Hippocampal formation (tissue), 2 donors: ENCODE measurements at regions not wholly inside any gene's neighbourhood (a gene's known extent, or its start where the extent isn't known, plus 50 kb on each side); places are given as distances from the start of the nearest gene placed in this dataset.
A peak's percentile ranks its signal among the peaks of the same experiment; 100 is the strongest.

Experiments
- DNase-seq, 2 donors: peaks; one replicate each; lab custom pipeline; 2025; lab: John Stamatoyannopoulos, UW

DNA sequence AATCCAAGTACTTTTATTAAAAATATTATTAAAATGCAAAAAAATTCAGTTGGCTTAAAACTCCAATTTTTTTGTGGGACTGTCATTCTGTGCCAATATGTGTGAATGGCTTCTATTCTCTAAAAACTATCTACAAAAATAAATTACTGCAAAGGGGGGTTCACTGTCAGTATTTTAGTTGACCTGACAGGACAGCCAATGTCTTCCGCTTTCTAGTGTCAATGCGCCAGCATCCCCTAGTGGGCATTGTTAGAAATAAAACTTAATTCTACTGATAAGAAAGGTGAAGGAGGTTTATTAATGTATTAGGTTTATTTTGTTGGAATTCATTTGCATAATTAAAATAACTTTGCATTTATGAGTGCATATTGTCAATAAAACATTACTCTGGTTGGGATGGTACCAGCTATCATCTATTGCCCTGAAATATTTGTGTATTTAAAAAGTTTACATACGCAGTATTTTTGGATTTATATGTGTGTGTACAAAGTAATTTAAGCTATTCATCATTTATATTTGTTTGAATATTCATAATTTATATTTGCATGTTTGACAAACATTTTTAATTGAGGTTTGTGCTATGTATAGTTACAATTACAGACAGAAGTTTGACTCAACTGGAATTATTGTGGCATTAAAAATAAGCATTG, 527.2 kb downstream of the FLRT2 start:
- peak; percentile 4 to 24 for DNase-seq

DNA sequence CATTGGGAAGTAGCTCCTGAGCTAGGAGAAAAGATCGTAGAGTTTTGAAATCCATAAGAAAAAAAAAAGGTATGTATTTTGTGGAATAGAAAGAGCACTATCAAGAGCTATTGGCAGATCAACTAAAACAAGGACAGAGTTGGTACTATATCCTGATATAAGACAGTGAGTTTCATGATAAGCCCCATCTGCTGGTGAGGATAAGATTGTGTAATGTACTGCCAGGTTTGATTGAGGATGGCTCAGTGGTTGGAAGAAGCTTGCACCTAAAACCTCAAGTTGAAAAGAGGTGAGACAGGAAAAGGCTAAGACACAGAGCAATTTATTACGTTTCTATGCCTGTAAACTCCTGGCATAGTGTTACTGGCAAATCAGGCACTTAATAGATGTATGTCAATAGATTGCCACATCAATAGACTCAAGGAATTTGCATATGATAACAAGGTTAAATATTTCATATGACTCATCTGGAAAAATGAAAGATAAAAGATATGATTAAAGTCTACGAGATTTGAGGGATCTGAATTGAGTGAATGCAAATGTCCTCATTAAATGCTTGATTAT, 525.6 kb downstream of the FLRT2 start:
- no peak for DNase-seq

DNA sequence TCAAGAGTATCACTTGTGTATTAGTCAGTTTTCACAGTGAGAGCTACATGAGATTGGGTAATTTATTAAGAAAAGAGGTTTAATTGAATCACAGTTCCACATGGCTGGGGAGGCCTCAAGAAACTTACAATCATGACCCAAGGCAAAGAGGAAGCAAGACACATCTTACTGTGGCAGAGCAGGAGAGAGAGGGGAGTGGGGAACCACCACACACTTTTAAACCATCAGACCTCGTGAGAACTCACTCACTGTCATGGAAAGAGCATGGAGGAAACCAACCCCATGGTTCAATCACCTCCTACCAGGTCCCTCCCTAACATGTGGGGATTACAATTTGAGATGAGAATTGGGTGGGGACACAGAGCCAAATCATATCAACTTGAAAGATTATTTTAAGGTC, 522.9 kb downstream of the FLRT2 start:
- no peak for DNase-seq

DNA sequence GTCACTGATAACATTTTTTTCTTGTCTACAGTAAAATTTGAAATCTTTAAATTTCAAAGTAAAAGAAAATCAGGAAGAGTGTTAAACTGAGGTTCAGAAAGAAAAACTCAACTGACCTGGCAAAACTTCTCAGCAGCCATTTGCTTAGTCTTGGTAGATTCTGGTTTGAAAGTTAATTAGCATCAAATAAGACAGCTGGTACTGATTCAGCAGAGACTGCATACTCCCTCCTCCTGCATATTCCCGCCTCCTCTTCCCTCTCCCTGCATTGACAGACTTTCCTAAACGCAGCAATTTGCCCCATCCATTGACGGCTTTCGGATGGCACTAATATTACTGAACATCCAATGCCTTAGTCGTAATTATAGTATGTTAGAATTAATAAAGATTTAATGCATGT, 520.8 kb downstream of the FLRT2 start:
- peak in 1 of 2 donors; percentile 7 for DNase-seq

DNA sequence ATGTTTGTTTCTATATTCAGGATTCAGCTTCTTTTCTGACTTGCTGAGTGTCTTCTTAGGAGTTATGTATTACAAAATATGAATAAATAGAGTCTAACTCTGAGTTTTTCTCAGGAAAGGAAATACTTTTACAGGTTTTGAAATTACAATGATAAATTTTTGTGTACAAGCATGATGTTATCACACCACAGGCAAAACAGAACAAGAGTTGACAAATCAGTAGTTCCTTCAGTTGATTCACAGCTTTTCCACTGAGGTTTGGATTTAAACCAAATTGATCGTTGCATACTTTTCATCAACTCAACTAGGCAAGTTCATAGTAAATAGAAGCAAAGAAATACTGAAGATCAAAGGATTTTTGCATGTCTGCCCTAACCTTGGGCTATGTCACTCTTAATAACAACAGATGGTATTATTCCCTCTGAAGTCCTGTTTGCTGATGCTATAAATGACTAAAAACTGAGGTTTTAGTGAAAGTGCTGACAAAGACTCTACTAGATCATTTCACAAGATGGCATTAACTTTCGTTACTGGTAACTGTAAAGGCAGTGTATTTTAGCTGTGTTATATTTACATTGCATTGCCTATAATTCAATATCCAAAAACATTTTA, 520.2 kb downstream of the FLRT2 start:
- DNase-seq, result no peak

DNA sequence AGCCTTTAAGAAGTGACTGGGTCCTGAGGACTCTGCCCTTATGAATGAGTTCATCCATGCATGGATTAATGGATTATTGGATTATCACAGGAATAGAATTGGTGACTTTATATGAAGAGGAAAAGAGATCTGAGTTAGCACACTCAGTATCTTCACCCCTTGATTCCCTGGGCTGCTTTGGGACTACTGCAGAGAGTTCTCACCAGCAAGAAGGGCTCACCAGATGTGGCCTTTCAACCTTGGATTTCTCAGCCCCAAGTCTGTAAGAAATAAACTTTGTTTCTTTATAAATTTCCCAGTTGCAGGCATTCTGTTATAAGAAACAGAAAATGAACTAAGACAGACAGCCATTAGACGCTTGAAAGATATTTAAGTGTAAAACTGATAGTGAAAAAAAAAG, 509.2 kb downstream of the FLRT2 start:
- no peak for DNase-seq

DNA sequence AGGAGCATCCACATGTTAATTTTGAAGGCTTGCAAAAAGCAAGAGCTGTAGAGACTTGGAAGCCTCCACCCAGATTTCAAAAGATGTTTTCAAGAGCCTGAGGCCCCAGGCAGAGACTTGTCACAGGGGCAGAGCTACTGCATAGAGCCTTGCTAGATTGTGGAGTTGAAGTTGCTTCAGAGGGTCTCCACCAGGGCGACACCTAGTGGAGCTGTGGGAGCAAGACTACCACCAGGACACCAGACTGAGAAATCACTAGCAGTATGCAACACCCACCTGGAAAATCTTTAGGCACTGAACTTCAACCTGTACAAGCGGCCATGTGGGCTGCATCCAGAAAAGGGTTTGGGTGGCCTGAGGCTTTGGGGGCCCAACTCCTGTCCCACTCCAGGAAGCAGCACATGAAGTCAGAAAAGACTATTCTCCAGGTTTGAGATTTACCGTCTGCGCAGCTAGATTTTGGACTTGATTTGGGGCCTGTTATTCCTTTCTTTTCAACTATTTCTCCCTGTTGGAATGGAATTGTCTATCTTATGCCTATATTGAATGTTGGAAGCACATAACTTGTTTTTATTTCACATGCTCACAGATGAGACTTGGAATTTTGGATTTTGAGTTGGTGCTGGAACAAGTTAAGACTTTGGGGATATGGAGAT, 508.6 kb downstream of the FLRT2 start:
- peak; percentile 3 for DNase-seq

DNA sequence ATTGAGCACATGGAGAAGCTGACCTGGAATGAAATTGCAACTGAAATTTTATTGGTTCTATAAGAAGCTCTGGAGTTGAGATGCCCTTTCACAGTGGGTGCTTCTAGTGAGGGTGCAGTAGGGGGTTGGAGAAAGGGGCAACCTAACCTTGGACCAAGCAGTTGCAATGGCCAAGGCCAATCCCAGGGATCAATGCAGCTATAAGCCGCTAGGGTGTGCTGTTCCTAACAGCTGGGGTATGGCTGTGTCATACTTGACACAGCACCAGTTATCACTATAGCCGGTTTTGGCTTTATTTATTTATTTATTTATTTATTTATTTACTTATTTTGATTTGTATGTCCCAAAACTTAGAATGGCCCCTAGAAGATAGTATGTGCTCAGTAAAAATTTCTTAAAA, 505.9 kb downstream of the FLRT2 start:
- DNase-seq, result no peak

DNA sequence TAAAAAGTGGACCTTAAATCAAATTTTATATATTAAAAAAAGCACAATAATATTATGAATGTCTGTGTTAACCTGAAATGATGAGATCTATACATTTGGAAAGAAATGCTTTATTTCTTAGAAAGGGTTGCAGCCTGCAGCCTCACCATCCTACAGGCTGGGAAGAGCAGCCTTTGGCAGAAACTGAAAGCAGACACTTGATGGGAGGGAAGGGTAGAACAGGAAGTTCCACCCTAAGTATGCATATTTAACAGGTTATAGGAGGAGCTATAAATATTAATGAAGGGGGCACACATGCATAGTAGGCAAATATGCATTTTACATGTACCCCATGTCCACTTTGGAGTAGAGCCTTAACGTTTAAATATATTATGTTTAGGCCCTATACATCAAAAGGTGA, 498.0 kb downstream of the FLRT2 start:
- no peak for DNase-seq

DNA sequence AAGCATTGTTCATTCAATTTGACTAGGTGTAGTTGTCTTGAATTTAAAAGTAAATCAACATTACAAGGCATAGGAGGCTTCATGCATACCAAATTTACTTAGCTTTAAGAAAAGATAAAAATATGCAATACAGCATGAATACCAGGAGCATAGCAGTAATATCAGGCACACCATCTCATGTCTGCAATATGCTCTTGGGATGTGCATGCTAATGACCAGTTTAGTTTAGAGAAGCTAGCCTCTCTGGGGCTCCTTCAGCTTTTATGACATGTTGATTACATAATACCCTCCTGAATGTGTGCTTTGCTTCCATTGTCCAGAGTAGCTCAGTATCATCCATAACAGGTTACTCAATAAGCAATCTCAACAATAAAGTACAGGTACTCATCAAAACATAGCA, 497.2 kb downstream of the FLRT2 start:
- no peak for DNase-seq

DNA sequence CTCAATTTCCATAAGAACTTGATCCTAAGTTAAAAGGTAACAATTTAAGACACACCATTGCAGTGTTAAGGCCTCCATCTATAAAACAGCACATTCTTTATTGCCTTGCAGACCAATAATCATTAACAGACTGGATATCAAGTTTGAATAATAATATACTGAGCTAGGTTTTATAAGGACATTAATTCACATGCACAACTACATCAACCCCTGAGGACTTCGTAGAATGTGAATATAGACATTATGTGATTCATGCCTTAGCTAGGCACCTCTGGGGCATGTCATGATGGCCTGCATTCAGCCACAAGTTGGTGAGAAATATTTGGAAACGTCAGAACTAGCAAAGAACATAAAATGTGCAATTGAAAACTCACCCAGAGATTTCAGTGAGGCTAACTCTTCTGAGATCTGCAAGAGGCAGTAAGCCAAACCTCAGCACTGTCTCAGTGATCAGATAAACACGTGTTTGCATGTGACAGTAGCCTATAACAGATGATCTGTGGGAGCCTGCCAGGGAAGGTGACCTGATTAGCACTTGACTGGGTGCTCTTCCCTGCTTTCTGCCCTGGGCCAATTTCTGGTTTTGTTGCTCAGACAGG, 492.2 kb downstream of the FLRT2 start:
- no peak for DNase-seq

DNA sequence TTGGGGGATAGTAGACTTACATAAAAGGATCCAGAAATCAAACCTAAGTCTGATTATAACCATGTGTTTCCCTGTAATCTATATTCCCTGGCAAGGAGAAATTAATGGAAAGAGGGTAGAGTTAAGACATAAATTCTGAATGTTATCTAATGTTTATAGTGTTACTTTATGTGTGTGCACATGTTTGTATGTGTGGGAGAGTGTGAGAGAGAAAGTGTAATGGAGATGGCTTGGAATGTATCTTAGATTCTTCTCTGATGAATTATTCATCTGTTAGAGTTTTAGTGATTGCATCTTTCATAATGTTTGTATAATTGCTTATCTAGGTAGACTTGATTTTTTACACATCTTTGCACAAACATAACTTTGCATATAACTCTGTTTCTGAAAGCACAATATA, 490.9 kb downstream of the FLRT2 start:
- DNase-seq, result no peak

DNA sequence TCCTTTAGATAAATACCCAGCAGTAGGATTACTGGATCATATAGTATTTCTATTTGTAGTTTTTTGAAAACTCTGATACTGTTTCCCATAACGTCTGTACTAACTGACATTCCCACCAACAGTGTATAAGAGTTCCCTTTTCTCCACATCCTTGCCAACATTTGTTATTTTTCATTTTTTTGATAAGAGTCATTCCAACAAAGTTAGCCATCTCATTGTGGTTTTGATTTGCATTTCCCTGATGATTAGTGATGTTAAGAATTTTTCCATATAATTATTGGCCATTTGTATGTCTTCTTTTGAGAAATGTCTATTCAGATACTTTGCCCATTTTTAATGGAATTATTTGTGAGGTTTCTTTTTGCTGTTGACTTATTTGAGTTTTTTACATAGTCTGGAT, 486.0 kb downstream of the FLRT2 start:
- no peak for DNase-seq

DNA sequence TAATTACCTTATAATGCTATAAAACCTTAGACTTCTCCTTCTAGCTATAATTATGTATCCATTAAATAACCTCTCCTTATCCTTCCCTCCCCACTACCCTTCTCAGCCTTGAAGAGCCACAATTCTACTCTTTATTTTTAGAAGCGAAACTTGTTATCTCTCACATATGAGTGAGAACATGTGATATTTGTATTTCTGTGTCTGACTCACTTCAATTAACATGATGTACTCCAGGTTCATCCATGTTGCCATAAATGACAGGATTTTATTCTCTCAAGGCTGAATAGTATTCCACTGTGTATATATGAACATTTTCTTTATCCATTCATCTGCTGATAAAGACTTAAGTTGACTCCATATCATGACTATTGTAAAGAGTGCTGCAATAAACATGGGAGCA, 485.6 kb downstream of the FLRT2 start:
- DNase-seq, result no peak

DNA sequence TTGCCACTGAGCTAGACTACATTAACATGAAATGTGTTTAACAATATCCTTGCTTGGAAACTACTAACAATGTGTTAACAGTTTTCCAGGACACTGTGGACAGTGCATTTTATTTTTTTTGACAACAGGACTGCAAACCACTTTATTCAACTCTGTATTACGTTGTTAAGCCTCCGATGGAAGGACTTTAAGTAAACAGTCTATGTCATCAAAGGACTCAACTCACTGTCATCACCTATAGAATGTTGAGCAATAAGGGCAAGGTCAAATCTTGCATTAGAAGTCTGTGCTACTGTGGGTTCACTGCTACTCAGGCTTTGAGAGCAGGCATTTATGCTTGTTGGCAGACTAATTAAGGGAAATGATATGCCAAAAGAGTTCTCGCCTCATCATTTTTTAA, 483.7 kb downstream of the FLRT2 start:
- DNase-seq, result no peak

DNA sequence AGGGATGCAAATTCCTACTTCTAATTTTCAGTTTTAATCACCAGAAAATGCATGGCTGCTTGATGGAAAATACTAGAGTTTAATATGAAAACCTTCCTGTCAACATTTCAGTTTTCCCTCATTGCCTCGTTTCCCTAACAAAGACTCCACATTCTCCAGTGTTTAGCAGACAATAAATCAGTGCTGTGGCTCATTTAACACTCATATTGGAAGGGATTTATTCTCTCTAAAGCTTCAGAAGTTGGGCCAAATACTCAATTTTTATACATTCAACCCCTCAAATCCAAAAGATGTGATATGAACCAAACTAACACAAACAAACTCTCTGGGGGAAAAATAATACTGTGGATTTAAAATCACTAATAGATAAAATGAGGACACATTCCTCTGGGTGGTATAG, 482.5 kb downstream of the FLRT2 start:
- no peak for DNase-seq

DNA sequence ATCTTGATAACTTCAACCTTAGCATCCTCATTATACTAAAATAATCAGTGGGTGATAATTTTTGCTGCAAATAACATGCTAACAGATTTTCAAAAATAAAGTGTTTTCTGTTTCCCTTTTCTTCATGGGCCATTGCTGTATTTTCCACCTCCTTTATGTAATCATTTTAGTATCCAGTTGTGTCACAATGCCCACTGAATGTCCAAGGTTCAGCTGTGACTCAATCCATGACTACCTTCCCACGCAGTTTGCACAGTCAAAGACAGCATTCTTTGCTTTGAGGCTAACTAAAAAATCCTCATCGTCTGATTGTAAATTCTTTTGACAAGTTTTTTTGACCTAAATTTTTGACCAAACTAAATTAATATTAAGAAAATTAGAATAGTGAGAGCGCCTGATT, 474.1 kb downstream of the FLRT2 start:
- no peak for DNase-seq

DNA sequence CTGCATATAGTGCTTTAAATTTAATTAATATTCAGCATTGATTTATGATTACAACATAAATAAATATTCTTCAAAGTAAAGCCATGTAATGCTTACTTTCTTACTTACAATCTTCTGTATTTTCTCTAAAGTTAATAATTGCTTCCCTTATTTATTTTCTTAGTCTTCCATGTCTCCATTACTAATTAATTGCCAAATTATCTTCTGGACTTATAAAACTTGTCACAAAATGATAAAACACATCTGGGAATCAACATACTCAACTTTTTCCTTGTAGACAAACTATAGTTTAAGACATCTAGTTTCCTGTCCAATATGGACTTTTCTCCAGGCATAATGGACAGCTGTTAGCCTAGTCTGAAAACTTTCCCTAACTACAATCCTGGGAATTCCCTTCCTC, 466.6 kb downstream of the FLRT2 start:
- no peak for DNase-seq

DNA sequence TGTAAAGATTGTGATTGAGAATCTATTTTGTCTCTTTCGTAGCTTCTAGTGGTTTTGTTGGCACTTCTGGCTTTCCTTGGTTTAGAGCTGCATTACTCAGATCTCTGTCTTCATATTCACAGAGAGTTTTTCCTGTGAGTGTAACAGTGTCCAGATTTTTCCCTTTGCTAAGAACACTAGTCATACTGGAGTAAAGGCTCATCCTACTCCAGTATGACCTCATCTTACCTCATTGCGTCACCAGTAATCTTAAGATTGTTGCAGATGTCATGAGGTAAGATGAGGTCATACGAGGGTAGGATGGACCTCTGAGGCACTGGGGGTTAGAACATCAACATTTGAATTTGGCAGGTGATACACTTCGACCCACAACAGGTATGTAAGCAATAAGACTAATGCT, 461.2 kb downstream of the FLRT2 start:
- DNase-seq, result no peak

DNA sequence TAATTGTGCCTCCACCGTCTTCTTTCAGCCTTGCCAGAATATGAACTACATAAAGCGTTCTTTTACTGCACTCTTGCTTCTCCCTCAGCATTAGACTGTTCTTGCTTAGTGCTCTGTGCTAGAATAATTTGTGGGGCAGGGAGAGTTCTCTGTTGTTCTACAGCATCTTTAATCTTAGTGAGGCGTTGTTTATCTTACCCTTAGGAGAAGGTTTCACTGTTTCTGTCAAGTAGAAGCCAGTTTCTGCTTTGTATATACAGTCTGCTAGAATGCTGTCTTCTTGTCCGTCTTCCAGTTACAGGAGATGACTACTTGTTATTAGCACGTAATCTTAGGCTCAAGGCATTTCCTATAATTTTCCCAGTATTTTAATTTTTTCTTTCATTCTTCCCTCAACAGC, 458.0 kb downstream of the FLRT2 start:
- no peak for DNase-seq

DNA sequence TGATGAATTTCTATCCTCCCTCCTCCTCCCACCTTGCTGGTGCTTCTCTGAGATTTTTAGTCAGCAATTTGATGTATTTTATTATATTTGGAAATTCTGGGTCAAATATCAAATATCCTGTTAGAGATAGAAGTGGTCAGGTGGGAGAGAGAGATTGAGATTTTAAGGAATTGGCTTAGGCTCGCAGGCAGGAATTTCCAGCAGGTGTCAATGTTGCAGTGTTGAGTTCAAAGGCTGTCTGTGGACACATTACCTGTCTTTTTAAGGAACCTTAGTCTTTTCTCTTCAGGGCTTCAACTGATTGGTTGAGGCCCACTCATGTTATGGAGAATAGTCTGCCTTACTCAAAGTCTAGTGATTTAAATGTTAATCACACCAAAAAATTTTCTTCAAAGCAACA, 457.3 kb downstream of the FLRT2 start:
- DNase-seq, result no peak

DNA sequence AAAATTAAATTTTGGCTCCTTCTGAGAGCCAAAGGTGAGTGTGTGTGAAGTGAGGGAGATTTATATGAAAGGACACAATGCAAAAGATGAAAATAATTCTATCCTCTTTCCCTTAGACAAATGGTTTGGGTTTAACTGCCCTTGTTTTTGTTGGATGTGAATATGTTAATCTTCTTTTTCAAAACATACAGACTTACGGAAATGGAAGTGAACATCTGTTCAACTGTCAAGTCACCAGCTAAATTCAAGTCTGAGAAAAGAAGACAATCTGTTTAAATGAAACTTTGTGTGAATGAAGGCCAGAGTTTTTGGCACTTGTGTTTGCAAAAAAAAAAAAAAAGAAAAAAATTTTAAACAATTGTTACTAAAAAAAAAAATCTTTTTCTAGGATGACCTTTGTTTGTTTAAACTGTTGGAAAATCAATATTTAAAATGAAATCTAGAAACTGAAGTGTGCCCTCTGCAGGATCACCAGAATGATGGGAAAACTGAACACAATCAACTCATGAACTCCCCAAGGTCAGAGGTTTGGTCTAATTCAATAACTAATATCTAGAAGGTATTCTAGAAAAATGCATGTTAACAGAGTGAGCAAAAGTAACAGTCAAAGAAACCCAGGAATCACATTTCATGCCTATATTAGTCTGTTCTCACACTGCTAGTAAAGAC, 448.8 kb downstream of the FLRT2 start:
- DNase-seq, result no peak
